PFSK-1 (cell line): ENCODE measurements at regions not wholly inside any gene's neighbourhood (a gene's known extent, or its start where the extent isn't known, plus 50 kb on each side); places are given as distances from the start of the nearest gene placed in this dataset.

Experiments
- POLR2AphosphoS5 ChIP-seq: IDR thresholded peaks from 2 replicates; pipeline ENCODE4 v1.6.1; 2012; ENCODE audit warnings: low read depth, mild to moderate bottlenecking, control low read depth, low read length, moderate library complexity
- REST ChIP-seq, 2 experiments: IDR thresholded peaks; 2 replicates each; pipeline versions ENCODE4 v1.6.1 to v1.8.0; 2011 to 2012; ENCODE audit warnings: low read depth in 2 of 2, low read length in 2 of 2, control low read depth in 1 of 2, inconsistent platforms in 1 of 2, mild to moderate bottlenecking in 1 of 2, moderate library complexity in 1 of 2; ENCODE audit not compliant: insufficient read depth in 1 of 2

DNA sequence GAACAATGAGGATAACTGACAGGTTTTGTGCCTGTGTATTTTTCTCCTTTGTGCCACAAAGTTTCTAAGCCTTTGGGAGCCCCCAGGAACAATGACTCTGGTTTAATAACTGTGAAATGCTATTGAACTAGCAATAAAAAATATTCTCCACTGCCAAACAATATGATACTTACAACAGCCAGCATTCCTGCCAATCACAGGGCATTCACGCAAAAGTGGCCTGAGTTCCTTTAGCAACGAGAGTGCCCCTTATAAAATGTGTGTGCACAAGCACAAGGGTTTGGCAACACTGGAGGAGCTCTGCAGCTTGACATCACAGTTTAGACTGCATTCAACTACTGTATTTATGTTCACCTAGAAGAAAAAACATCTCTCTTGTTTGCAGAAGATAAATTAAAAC lies 412.9 kb upstream of the NFE2L3 start:
- no peak for TF ChIP-seq POLR2AphosphoS5
- TF ChIP-seq REST (IDR thresholded peaks at IDR 0.05; ENCODE audit: insufficient read depth in 1 of 2, low read depth in 2 of 2, low read length in 2 of 2), result no peak
